GM12891 (cell line): ENCODE measurements at regions not wholly inside any gene's neighbourhood (a gene's known extent, or its start where the extent isn't known, plus 50 kb on each side); places are given as distances from the start of the nearest gene placed in this dataset.

Experiments used
- POLR2A ChIP-seq: IDR thresholded peaks from 2 replicates; pipeline ENCODE4 v1.6.1; 2011; ENCODE audit warnings: low read depth, low read length, control low read depth
- POLR2AphosphoS5 ChIP-seq: IDR thresholded peaks from 2 replicates; pipeline ENCODE4 v1.6.1; 2011; ENCODE audit warnings: low read depth, low read length, control low read depth
- POU2F2 ChIP-seq: IDR thresholded peaks from 2 replicates; pipeline ENCODE4 v1.6.1; 2011; ENCODE audit warnings: low read depth, mild to moderate bottlenecking, control low read depth, low read length, moderate library complexity
- SPI1 ChIP-seq: IDR thresholded peaks from 2 replicates; pipeline ENCODE4 v1.6.1; 2011; ENCODE audit warnings: low read depth, low read length, control low read depth

DNA sequence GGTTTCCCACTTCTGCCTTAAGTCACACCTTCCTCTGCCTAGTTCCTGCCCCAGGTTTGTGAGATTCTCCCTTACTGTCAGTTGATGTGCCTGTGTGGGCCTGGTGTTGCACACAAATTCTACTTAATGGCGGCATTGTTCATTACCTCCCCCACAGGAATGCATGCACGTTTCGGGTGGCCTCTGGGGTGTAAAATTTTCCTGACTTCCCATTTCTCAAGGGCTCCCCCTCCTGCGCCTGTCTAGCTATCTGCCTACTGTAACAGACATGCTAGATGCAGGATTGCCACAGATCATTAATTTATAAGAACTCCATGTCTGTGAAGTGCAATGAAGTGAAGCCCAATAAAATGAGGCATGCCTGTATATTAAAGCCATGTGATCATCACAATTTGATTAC lies 1466.3 kb downstream of the PCDH9 start:
- TF ChIP-seq POLR2A (no peak), POLR2AphosphoS5 (no peak), POU2F2 (no peak), SPI1 (no peak)
